Epithelial cell of esophagus (primary cell): ENCODE measurements at regions not wholly inside any gene's neighbourhood (a gene's known extent, or its start where the extent isn't known, plus 50 kb on each side); places are given as distances from the start of the nearest gene placed in this dataset.
"Not testable (repeated sequence)": the region's sequence is repeated elsewhere in the genome, so short reads cannot be mapped to it uniquely, and the experiment has no call there.

Experiments used
- DNase-seq: peaks from one replicate; pipeline ENCODE4 v3.0.0; 2010; ENCODE audit warnings: low read depth
- H3K4me3 ChIP-seq: 2 replicates; pipeline ENCODE4 v1.5.1; 2011; ENCODE audit warnings: mild to moderate bottlenecking, low read length, control low read depth
- TF ChIP-seq, protein P1 (sequence below): IDR thresholded peaks from 2 replicates; pipeline ENCODE4 v1.5.1; 2011; ENCODE audit warnings: low read depth, mild to moderate bottlenecking, low read length, control low read depth, inconsistent platforms; ENCODE audit not compliant: insufficient read depth; ENCODE audit errors: missing control alignments

- TF ChIP-seq, protein P1, sequence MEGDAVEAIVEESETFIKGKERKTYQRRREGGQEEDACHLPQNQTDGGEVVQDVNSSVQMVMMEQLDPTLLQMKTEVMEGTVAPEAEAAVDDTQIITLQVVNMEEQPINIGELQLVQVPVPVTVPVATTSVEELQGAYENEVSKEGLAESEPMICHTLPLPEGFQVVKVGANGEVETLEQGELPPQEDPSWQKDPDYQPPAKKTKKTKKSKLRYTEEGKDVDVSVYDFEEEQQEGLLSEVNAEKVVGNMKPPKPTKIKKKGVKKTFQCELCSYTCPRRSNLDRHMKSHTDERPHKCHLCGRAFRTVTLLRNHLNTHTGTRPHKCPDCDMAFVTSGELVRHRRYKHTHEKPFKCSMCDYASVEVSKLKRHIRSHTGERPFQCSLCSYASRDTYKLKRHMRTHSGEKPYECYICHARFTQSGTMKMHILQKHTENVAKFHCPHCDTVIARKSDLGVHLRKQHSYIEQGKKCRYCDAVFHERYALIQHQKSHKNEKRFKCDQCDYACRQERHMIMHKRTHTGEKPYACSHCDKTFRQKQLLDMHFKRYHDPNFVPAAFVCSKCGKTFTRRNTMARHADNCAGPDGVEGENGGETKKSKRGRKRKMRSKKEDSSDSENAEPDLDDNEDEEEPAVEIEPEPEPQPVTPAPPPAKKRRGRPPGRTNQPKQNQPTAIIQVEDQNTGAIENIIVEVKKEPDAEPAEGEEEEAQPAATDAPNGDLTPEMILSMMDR: no peak
- H3K4me3 ChIP-seq: no peak overlapping the region
- no peak for DNase-seq
Measured at GRCh38 chr18:51568151-51568550, 370.7 kb upstream of the MEX3C start.

DNA sequence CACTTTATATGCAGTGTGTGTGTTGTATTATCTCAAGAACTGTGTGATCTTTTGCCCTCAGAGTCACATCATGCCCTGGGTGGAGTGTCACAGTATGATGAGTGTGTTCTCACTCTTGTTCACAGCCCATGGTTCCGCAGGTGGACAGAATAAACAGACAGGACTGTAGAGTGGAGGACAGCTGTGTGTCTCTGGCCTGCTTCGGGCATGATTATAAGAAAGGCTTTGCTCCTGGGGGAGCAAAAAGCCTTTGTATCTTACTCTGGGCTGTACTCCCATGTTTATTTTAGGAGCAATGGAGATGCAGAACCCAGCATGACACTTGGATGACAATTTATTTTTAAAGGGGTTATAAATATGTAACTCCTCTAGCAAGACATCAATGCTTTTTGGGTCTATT is 371.7 kb upstream of the MEX3C start:
- H3K4me3 ChIP-seq: no peak overlapping the region
- TF ChIP-seq, protein P1: no peak
- no peak for DNase-seq

DNA sequence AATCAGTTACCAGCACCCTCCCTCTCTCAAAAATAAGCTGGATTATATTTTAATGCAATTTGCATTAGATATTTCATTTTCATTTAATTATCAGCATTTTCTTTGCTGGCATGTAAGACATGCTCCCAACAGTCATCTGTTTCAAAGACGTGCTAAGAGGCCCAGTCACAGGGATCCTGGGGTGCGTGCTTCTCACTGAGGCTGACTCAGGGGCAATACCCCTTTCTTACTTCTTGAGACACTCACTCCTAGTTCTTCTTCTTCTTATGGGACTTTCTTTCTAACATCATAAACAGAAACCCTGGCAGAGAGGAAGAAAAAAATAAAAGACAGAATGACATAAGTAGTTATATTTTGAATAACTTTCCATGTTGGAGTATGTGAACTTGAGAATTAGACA is 372.1 kb upstream of the MEX3C start:
- DNase-seq: no peak
- no peak overlapping the region for H3K4me3 ChIP-seq
- TF ChIP-seq, protein P1: no peak

GRCh38 chr18:51570071-51570470 is 372.6 kb upstream of the MEX3C start:
- DNase-seq, H3K4me3 ChIP-seq: not testable (repeated sequence)

DNA sequence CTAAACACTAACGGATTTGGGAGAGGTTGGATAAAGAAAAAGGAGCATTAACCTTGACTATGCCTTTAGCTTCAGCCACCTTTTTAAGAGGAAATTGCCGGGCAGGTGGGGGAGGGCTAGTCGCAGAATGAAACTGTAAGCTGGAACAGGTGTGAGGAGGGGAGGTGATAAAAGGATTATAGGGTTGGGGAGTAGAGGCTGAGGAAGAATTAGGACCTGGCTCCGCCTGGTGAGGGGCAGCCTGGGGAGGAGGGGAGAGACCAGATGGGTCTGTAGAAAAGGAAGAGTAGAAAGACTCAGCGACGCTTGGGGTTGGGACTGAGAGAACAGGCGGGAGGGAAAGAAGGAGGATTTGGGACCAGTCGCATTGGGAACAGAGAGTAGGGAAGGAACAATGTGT is 376.4 kb upstream of the MEX3C start:
- not testable (repeated sequence) for H3K4me3 ChIP-seq, DNase-seq

DNA sequence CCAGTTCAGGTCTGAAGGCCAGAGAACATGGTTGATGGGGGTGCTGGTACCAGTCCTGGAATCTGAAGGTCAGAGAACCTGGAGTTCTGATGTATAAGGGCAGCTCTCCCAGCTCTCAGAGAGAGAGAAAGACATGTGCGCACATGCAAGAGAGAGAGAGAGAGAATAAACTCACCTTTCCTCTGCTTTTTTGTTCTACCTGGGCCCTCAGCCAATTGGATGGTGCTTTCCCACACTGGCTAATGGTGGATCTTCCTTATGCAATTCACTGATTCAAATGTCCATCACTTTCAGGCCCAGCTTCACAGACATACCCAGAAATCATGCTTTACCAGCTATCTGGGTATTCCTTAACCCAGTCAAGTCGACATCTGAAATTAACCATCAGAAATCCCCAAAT is 377.7 kb upstream of the MEX3C start:
- no peak overlapping the region for H3K4me3 ChIP-seq
- DNase-seq: peak; percentile 72
- TF ChIP-seq, protein P1: no peak

GRCh38 chr18:51578406-51578980 is 381.0 kb upstream of the MEX3C start:
- TF ChIP-seq, protein P1: no peak
- no peak for DNase-seq
- H3K4me3 ChIP-seq: no peak overlapping the region

DNA sequence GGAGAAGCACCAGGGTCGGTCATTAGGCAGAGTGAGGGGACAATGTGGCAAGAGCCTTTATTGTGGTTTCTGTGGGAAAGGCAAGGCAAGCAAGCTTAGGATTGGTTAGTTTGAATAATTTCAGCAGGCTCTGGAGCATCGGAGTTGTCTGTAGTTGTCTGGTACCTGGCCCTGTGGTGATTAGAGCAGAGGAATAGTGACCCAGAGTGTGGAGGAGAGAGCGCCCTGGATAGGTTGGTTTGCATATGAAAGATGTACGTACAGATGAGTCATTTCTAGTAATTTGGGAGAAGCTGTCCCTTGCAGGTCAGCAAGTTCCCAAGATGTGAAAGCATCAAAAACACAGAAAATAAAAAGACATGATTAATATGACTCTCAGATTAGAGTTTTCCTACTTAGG is 383.1 kb upstream of the MEX3C start:
- no peak for DNase-seq
- TF ChIP-seq, protein P1: no peak
- H3K4me3 ChIP-seq: no peak overlapping the region
